HG02840 (cell line): ENCODE measurements at regions not wholly inside any gene's neighbourhood (a gene's known extent, or its start where the extent isn't known, plus 50 kb on each side); places are given as distances from the start of the nearest gene placed in this dataset.

Experiments
- ATAC-seq: cut with Tn5 transposase; IDR thresholded peaks from one replicate; pipeline ENCODE4 v1.9.1; 2021; ENCODE audit warnings: mild to moderate bottlenecking, moderate library complexity, moderate number of reproducible peaks; ENCODE audit not compliant: unreplicated experiment, low FRiP score

DNA sequence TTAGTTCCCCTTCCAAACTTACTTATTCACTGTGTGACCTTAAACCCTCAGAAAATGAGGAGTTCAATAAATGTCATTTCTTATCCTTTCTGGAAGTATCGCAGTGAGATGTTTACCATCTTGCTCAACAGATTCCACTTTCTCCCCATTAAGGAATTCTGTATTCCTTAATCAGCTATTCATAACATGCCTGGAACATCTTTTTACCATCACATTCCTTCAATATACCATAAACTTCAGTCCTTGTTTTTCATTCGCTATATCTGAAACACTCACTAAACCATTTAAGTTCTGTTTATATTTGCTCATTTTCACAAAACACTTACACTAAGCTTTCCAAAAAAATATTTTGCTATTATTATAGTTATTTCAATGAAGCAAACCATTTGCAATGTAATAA lies 1158.6 kb downstream of the CDH12 start:
- no peak for ATAC-seq

- ATAC-seq: no peak
These were observed 1159.6 kb downstream of the CDH12 start for GRCh38 chr5:21693591-21693990.

DNA sequence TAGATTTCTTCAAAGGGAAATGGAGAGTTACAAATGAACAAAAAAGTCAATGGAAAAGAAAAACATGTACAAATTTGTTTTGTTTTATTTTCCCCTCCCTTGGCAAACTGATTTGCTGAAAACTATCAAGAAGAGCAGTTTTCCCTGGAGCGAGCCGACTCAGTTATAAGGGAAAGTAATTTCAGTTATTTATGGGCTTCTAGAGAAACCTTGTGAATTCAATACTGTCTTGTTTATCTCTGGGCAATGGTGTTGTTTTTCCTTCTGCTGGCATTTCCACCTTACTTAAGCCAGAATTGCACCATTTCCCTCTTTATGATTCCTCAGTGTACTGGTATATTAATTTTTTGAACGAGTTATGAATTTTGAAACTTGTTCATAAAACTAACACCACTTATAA lies 1163.6 kb downstream of the CDH12 start:
- ATAC-seq: no peak

DNA sequence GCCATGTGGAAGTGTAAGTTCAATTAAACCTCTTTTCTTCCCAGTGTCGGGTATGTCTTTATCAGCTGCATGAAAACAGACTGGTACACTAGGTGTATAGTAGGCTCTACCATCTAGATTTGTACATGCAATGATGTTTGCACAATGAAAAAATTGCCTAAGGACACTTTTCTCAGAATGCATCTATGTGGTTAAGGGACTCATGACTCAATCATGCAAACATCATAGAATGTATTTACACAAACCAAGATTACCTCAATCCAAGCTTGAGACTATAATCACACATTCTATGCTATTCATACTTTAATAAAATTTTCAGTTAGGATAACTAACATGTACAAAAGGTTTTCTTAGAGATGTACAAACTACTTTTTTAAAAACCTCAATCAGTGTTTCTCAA lies 1164.5 kb downstream of the CDH12 start:
- no peak for ATAC-seq

- no peak for ATAC-seq
These were observed 1165.5 kb downstream of the CDH12 start for GRCh38 chr5:21687621-21688020.

DNA sequence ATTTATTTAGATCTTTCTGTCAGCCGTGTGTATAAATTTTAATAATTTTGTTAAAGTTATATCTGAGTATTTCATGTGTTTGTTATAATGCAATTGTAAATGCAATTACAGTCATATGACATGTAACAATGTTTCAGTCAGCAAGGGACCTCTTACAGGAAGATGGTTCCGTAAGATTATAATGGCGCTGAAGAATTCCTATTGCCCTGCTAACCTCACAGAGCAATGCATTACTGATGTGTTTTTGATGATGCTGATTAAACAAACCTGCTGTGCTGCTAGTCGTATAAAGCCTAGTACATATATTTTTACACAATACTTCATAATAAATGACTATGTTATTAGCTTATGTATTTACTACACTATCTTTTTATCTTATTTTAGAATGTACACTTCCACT lies 1166.4 kb downstream of the CDH12 start:
- no peak for ATAC-seq

GRCh38 chr5:21685522-21685921 lies 1167.6 kb downstream of the CDH12 start:
- no peak for ATAC-seq

DNA sequence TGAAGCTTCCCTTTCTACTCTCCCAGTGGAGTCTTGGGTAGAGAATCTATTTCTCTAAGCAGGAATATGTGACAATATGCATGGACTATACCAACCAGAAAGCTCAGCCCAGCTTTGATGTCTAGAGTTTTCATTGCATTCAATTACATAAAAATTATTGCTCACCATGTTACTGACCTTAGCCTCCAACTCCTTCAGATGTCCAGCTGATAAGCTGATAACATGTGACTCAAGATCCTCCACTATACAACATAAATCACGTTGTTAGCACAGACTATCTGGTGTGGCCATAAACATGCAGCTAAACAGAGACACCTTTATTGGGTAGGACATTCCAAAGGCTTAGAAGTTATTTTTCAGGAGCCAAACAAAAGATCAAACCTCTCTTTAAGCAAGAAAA lies 1168.2 kb downstream of the CDH12 start:
- ATAC-seq: no peak

DNA sequence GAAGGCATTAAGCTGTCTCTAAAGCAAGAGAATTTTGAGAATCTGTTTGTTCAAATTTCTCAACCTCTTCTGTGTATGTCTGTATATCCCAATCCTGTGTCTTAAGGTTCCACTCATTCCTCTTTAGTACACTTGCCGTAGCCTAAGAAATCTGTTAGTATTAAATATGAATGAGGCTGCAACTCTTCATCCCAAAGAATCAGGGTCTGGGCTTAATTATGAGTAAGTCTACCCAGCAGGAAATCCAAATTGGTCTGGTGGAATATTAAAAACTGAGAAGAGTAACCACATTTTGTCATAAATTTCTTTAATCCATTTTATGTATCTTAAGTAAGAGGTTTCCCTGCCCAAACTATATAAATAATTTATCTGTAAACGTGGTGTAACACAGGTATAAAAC lies 1171.2 kb downstream of the CDH12 start:
- no peak for ATAC-seq

DNA sequence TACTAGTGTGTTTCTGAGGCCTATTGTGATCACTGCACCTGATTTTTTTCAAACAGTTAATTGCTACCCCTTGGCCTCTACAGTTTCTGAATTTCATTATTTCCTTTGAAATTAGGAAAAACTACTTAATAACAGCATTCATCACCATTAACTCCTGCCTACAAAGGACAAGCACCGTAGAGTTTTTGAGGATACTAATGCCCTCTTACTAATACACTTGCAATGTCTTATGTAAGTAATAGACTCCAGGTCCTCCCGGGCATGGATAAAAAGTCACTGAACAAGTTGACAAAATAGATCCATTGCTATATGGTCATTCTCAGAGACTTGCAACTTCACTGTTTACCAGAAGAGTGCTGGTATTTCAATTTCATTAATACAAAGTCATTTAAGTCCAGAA lies 1172.5 kb downstream of the CDH12 start:
- ATAC-seq: no peak

DNA sequence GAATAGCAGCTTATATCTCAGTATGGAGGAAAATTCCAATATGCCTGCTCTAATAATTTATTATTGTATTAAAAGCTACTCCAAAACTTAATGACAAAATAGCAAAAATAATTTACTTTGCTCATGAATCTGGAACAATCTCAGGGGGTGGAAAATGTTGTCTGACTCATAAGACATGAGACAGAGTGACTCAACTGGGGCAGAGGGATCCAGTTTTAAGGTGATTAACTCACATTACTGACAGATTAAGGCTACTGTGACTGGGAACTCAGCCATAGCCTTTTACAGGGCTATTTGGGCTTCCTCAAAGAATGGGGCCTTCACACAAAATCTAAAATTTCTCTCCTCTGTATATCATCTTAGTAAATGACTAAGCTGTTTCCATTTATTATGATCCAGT lies 1172.9 kb downstream of the CDH12 start:
- ATAC-seq: no peak

DNA sequence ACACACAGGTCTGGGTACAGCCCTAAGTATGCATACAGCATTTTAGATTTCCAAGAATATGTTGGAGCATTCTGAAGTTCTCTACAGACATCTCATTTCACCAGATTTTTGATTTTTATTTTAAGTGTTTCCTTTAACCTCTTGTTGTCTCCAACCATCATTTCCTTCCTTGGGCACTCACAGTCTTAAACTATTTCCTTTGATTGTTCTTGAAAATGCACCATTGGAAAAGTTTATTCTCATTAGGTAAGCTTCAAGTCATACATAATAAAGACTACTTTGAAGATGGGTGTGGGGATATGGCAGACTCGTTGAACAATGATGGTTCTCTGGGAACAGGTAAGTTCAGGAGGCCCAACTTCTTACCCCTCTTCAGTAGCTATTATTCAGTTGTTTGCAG lies 1174.6 kb downstream of the CDH12 start:
- ATAC-seq: no peak

DNA sequence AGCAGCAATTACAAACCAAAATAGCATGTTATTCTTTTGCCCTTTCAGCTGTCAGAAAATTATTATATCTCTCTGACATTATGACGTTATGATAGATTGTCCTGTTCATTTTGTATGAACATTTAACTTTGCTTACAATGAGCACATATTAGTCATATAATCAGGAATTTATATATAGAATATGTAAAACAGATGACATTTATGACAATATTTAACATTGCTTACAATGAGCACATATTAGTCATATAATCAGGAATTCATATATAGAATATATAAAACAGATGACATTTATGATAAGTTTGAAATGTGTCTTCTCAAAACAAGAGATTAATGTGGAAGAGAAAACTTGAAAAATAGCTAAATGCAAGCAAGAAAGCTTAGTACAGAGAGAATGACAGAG lies 1180.2 kb downstream of the CDH12 start:
- no peak for ATAC-seq

DNA sequence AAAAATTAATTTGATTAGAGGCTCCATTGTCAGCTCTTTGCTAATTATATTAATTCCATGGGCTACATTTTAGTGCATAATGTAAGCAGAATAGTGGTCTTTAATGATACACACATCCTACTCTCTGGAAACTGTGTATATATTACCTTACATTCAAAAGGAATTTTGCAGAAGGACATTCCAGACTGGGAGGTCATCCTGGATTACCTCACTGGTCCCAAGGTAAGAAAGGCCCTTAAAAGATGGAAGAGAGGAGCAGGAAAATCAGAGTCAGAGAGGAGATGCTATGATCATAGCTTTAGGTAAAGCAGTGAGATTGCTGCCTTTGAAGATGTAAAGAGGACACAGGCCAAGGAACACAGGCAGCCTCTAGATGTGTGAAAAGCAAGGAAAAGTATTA lies 1180.8 kb downstream of the CDH12 start:
- ATAC-seq: no peak

DNA sequence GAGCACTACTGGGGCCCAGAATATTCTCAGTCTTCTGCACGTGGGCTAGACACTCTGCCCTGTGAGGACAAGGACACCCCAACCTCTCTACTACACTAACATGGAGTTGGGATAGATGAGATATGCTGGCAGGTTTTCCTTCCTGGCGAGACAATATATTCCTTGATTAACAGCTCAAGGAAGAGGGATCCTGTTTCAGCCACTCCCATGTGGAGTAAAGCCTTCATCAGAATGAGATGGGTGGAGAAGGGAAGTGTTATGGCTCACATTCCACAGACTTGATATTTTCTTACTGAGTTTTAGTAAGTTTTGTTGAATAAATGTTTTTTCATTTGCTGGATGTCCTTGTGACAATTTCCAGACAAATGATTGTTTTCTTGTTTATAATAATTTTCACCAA lies 1187.6 kb downstream of the CDH12 start:
- ATAC-seq: no peak

DNA sequence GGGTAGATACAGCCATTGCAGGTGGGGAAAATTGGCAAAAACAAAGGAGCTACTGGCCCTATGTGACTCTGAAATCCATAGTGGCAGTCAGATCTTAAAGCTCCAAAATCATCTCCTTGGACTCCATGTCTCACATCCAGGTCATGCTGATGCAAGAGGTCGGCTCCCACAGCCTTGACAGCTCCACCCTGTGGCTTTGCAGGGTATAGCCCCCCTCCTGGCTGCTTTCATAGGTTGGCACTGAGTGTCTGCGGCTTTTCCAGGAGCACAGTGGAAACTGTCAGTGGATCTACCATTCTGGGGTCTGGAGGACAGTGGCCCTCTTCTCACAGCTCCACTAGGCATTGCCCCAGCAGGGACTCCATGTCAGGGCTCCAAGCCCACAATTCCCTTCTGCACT lies 1190.1 kb downstream of the CDH12 start:
- no peak for ATAC-seq

GRCh38 chr5:21661184-21661583 lies 1192.0 kb downstream of the CDH12 start:
- ATAC-seq: no peak

DNA sequence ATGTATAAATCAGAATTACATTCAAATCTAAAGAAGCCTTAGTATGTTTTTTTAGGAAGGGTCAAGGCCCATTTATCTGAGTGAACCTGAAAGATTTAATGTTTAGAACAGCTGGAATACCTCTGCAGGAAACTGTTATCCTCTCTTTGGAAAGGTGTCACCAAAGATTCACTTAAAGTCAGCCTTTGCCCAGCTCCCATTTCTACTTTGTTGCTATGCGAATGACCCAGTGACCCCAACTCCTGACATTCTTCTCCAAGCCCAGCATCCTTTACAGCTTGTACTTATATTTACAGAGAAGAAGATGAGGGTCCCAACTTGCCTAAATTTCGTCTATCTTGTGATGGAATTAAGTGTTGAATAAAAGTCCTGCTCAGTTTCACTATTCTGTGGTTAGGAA lies 1198.6 kb downstream of the CDH12 start:
- no peak for ATAC-seq

DNA sequence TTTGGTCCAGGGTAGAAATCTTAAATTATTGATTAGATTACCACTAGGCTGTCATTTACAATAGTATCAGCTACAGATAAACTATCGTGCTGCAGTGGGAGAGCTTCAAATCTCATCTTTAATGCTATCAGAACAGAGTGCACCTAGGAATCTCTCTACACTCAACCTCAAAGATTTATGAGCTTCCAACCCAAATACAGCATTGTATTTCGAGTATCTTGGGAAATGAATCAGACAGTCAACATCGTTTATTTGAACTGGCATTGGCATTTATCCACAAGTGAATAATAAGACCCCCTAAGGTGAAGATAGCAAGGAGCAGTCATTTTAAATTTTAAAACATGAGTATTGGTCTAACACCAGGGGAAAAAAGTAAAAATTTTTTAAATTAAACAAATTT lies 1203.2 kb downstream of the CDH12 start:
- no peak for ATAC-seq

GRCh38 chr5:21646469-21646868 lies 1206.7 kb downstream of the CDH12 start:
- no peak for ATAC-seq

- ATAC-seq: no peak
These were observed 1209.1 kb downstream of the CDH12 start for GRCh38 chr5:21644032-21644431.

- no peak for ATAC-seq
These were observed 1210.8 kb downstream of the CDH12 start for GRCh38 chr5:21642312-21642711.

- no peak for ATAC-seq
These were observed 1229.3 kb downstream of the CDH12 start for GRCh38 chr5:21623831-21624230.
